SU-DHL-6 (cell line): ENCODE measurements at regions not wholly inside any gene's neighbourhood (a gene's known extent, or its start where the extent isn't known, plus 50 kb on each side); places are given as distances from the start of the nearest gene placed in this dataset.
A peak's percentile ranks its signal among the peaks of the same experiment; 100 is the strongest.

Experiments
- EZH2phosphoT487 ChIP-seq: fragments of 200-600 bp; sonication (generic), shearing (Covaris generic); conservative IDR thresholded peaks from 2 replicates; pipeline ENCODE4 v1.6.1; 2018; ENCODE audit warnings: mild to moderate bottlenecking, antibody characterized with exemption, low read length, moderate library complexity, mixed read lengths
- TF ChIP-seq, protein P1 (sequence below): fragments of 200-600 bp; sonication (generic); IDR thresholded peaks from one replicate; pipeline ENCODE4 v1.5.1; 2017; ENCODE audit warnings: antibody characterized with exemption, mild to moderate bottlenecking, low read length, moderate library complexity; ENCODE audit not compliant: insufficient read depth, poor library complexity, severe bottlenecking

DNA sequence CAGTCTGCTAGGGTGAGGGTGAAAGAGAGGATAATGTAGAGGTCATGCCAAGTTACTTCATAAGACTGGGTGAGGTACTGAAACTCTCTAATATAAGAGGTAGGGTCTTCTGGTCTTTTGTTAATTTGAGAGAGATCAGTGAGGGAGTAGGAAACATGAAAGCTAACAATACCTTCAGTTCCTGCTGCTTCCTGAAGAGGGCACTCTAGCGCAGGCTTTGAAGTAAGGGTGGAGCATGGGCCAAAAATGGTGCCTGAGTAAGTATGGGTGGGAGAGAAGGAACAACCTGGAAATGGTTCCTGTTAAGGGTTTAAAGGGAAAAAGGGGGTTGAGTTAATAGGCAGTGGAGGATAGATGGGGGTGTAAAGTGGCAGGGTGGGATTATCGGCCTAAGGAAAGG, 2449.5 kb downstream of the TP53TG3F start:
- TF ChIP-seq, protein P1, sequence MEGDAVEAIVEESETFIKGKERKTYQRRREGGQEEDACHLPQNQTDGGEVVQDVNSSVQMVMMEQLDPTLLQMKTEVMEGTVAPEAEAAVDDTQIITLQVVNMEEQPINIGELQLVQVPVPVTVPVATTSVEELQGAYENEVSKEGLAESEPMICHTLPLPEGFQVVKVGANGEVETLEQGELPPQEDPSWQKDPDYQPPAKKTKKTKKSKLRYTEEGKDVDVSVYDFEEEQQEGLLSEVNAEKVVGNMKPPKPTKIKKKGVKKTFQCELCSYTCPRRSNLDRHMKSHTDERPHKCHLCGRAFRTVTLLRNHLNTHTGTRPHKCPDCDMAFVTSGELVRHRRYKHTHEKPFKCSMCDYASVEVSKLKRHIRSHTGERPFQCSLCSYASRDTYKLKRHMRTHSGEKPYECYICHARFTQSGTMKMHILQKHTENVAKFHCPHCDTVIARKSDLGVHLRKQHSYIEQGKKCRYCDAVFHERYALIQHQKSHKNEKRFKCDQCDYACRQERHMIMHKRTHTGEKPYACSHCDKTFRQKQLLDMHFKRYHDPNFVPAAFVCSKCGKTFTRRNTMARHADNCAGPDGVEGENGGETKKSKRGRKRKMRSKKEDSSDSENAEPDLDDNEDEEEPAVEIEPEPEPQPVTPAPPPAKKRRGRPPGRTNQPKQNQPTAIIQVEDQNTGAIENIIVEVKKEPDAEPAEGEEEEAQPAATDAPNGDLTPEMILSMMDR: peak; percentile 76
- no peak for TF ChIP-seq EZH2phosphoT487
